ENCODE measurements at regions not wholly inside any gene's neighbourhood (a gene's known extent, or its start where the extent isn't known, plus 50 kb on each side); places are given as distances from the start of the nearest gene placed in this dataset.
A peak's percentile ranks its signal among the peaks of the same experiment; 100 is the strongest.

GRCh38 chr10:63866075-63866746, 345.0 kb downstream of the REEP3 start:
- DNase-seq: peak; percentile 5

- DNase-seq: no peak
Observed at GRCh38 chr10:63866747-63867140, 345.5 kb downstream of the REEP3 start.

GRCh38 chr10:63878428-63878827, 357.2 kb downstream of the REEP3 start:
- DNase-seq: no peak

GRCh38 chr10:63883861-63884260, 362.7 kb downstream of the REEP3 start:
- DNase-seq: no peak

GRCh38 chr10:63884426-63884825, 363.2 kb downstream of the REEP3 start:
- no peak for DNase-seq

GRCh38 chr10:63885156-63885555, 364.0 kb downstream of the REEP3 start:
- DNase-seq: no peak

GRCh38 chr10:63886281-63887022, 365.3 kb downstream of the REEP3 start:
- no peak for DNase-seq

GRCh38 chr10:63887023-63887589, 365.9 kb downstream of the REEP3 start:
- no peak for DNase-seq

- no peak for DNase-seq
Observed at GRCh38 chr10:63887600-63888370, 366.6 kb downstream of the REEP3 start.

- no peak for DNase-seq
Observed at GRCh38 chr10:63889803-63890202, 368.6 kb downstream of the REEP3 start.

GRCh38 chr10:63896992-63897391, 375.8 kb downstream of the REEP3 start:
- no peak for DNase-seq

GRCh38 chr10:63899673-63900300, 378.6 kb downstream of the REEP3 start:
- DNase-seq: no peak

- DNase-seq: no peak
Observed at GRCh38 chr10:63901228-63901627, 380.0 kb downstream of the REEP3 start.

GRCh38 chr10:63901881-63902280, 380.7 kb downstream of the REEP3 start:
- DNase-seq: no peak

GRCh38 chr10:63910806-63911205, 389.6 kb downstream of the REEP3 start:
- DNase-seq: no peak

- no peak for DNase-seq
Observed at GRCh38 chr10:63915240-63915639, 394.0 kb downstream of the REEP3 start.

- DNase-seq: no peak
Observed at GRCh38 chr10:63917363-63917762, 396.2 kb downstream of the REEP3 start.

GRCh38 chr10:63919575-63920279, 398.5 kb downstream of the REEP3 start:
- DNase-seq: no peak

- DNase-seq: no peak
Observed at GRCh38 chr10:63920926-63921325, 399.7 kb downstream of the REEP3 start.

GRCh38 chr10:63921908-63922467, 400.8 kb downstream of the REEP3 start:
- no peak for DNase-seq

GRCh38 chr10:63922468-63923284, 401.5 kb downstream of the REEP3 start:
- no peak for DNase-seq
